Renal cortical epithelial cell (primary cell): ENCODE measurements at regions not wholly inside any gene's neighbourhood (a gene's known extent, or its start where the extent isn't known, plus 50 kb on each side); places are given as distances from the start of the nearest gene placed in this dataset.

Source experiments
- DNase-seq: peaks from one replicate; pipeline ENCODE4 v3.0.0-alpha.2; 2011; ENCODE audit warnings: low read depth

DNA sequence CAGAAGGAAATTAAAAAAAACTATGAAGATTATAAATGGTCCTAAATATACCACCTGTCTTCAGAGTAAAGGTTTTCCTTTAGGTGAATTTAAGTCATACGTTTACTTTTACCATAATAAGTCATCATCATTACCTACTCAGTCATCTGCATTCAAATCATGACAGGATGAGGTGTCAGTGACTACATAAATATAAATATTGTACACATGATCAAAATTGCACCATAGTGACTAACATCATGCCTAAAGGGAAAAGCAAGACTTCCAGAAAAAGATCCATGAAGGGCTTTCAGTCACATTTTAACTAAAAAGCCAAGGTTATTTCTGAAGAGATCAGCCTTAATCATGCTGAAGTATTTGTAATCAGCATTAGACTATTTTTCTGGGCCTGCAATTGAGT, 759.9 kb upstream of the FLRT2 start:
- DNase-seq: peak; percentile 56

- no peak for DNase-seq
Observed at GRCh38 chr14:84777356-84777755, 752.6 kb upstream of the FLRT2 start.

DNA sequence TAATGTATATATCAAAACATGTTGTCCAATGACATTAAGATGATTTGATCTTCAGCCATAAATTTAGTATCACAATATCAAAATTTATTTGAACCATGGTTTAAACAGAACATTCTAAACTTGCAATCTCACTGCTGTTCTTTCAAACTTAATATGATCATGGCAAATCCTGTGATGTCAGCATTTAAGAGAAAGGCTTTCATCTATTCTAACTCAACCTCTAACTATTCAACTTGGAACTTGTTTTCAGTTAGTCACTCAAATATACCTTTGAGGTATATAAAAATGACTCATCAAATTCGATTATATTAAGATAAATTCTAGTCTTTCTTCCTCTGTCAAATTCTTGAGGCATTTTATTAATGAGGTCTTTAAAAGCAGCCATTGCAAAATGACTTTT, 747.0 kb upstream of the FLRT2 start:
- DNase-seq: no peak

DNA sequence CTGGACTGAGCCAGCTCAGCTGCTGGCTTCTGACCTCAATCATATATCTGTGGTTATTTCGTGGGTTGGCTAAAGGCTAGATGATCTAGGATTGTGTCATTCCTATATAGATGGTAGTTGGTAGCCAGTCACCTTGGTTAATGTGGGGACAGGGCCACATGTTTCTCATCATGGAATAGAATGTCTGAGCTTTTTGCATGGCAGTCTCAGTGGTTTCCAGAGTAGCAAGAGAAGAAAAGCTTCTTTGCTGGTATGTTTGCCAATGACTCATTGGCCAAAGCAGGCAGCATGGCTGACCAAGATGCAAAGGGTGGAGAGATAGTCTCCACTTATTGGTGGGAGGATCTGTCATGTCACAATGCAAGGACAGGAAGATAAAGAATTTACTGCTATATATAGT, 746.4 kb upstream of the FLRT2 start:
- DNase-seq: no peak

DNA sequence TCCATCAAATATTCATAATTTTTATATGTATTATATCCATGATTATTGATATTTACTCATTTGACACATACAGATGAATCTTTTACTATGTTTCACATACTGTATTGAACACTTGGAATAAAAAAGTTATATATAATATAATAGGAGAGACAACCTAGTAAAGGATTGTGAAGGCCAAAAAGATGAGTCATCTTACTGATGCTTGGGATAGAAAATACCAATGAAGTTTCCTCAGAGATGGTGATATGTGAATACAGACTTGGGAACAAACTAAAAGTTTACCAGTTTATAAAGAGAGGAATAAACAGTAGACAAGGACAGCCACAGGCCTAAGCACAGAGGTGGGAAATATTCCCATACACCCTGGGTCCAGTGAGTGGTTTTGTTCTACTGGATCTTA, 743.9 kb upstream of the FLRT2 start:
- DNase-seq: peak; percentile 23

GRCh38 chr14:84789012-84789411, 740.9 kb upstream of the FLRT2 start:
- no peak for DNase-seq

GRCh38 chr14:84792722-84793410, 737.1 kb upstream of the FLRT2 start:
- no peak for DNase-seq

- peak; percentile 70 for DNase-seq
Observed at GRCh38 chr14:84797326-84797725, 732.6 kb upstream of the FLRT2 start.

DNA sequence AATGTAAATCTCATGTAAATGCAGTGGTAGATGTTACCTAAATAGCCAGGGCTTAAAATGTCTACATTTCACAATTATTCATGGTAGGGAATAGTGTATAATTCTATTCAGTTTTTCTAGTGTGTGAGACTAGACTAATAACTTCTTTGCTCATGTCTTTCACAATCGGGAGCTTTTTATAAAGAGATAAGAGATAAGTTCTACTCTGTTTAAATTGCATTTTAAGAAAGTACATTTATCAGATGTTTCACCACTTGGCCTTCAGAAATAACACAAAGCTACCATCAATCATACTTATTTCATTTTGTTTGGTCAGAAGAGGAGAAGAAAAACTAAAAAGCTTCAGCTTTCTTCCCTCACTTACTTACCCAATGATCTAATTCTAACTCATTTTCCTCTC, 725.5 kb upstream of the FLRT2 start:
- no peak for DNase-seq

DNA sequence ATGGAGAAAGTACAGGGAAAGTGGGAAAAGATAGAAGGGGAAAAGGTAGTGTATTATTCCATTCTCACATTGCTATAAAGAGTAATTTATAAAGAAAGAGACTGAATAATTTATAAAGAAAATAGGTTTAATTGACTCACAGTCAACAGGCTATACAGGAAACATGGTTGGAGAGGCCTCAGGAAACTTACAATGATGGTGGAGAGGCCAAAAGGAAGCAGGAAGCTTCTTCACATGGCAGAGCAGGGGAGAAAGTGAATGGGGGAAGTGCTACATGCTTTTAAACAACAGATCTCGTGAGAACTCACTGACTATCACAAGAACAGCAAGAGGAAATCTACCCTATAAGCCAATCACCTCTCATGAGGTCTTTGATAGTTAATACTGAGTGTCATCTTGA, 725.0 kb upstream of the FLRT2 start:
- DNase-seq: no peak

- DNase-seq: no peak
Observed at GRCh38 chr14:84806181-84806580, 723.8 kb upstream of the FLRT2 start.

GRCh38 chr14:84806622-84807021, 723.3 kb upstream of the FLRT2 start:
- peak; percentile 63 for DNase-seq

- DNase-seq: no peak
Observed at GRCh38 chr14:84807673-84808072, 722.3 kb upstream of the FLRT2 start.

DNA sequence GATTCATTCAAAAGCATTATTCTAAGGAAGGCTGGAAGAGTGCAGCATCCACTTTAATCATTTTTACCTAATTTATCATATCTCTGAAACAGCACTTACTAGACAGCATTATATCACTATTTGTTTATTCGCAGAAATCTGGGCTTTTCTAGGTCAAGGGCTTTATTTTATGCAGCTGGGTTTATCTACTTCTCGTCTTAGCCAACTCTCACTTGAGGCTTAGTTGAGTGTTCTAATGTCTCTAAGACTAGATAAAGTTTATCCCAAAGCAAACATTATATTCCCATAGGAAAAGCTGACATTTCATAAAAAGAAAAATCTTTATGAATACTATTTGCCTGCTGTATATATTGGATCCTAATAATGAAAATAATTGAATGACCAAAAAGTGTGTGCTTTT, 720.8 kb upstream of the FLRT2 start:
- no peak for DNase-seq

DNA sequence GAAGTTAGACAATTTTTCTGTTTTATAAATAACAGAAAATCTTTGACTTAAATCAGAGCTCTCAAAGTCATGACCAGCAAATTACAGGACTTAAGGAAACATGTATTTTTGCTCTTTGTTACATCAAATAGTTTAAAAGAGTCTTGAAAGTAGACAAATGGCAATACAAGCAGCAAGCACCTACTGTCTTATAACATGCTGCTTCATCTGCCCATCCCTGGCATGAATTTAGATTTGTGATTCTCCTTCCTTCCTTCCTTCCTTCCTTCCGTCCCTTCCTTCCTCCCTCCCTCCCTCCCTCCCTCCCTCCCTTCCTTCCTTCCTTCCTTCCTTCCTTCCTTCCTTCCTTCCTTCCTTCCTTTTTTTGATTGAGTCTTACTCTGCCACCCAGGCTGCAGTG, 715.6 kb upstream of the FLRT2 start:
- DNase-seq: no peak

- DNase-seq: no peak
Observed at GRCh38 chr14:84819528-84819927, 710.4 kb upstream of the FLRT2 start.

DNA sequence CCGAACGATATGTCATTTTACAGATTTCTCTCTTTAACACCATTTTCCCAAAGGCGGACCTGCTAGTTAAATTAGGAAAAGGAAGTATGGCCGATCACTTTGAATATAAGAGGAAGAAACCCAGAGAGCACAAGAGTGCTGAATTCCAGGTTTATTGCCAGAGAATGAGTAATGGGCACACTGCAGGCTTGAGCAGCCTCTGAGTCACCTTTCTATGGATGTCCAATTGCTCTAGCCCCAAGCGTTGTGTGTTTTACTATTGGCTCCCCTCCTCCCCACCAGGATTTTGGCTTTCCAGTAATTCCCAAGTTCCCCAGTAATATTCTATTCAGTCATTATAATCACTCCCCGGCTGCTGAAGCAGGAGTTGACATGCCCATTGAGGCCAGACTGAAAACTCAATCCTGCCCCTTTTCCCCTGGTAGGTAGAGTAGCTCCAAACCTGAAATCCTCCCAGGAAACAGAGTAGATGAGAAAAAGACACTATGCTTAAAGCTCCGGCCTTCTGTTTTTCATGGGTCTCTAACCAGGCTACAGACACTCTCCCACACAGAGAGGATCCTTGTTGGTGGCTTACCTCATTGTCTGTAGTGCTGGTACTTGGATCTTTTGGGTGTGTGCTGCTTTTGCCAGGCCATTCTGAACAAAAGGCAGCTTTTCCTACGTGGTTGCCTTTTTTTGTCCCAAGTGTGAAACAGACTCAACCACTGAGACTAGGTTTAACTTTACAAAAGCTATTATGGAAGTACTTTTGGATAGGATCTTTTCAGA, 704.3 kb upstream of the FLRT2 start:
- peak; percentile 89 for DNase-seq

DNA sequence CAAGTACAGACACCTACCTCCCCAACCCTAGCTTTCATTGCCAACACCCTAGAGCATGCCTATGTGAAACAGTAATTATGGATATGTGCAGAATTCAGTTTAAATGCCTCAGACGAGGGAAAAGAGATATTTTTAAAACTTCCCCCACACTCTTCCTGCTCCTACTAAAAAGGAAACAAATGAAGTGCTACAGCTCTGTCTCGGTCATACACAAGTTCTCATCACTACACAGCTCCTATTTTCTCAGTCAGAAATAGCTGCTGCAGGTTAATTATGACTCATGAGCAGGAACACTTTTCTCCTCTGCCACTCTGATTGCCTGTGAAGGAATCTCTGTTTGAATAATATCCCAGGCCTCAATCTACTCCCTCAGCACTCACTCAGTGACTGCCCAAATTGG, 703.6 kb upstream of the FLRT2 start:
- peak; percentile 78 for DNase-seq

GRCh38 chr14:84850595-84850994, 679.3 kb upstream of the FLRT2 start:
- no peak for DNase-seq

GRCh38 chr14:84856751-84857534, 673.0 kb upstream of the FLRT2 start:
- no peak for DNase-seq

- DNase-seq: peak; percentile 86
Observed at GRCh38 chr14:84857571-84857970, 672.4 kb upstream of the FLRT2 start.

DNA sequence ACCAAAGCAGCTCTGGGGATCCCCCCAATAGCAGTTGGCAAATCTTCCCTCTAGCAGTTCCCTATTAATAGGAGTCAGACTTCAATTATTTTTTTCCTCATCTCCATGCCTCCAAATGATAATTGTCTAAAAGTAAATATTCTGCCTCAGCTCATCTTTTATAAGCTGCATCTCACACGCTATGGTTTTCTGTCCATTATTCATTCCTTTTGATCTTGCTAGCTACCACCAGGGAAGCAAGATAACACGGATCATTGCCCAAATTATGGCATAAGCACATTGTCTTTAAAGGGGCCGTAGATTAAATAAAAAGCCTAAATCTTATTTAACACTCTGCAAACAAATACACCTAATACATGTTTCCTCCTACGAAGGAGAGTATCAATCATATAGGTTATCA, 670.8 kb upstream of the FLRT2 start:
- DNase-seq: no peak
